ENCODE measurements at regions not wholly inside any gene's neighbourhood (a gene's known extent, or its start where the extent isn't known, plus 50 kb on each side); places are given as distances from the start of the nearest gene placed in this dataset.

DNA sequence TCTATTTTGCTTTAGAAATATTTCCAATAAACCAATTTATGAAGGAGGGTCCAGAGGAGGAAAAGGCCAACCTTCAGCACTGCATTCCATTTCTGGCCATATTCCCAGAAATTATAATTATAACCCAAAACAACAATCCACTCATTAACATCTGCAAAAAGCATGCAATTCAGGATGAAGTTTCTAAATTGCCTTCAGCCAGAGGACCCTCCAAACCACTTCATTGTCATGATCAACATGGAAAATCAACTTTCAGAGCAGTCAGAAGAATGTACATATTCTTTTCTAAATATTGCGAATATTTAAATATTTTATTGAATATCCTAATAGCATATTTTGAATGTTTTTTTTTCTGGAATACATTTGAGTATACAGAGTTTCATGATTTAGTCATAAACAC, 332.6 kb upstream of the TMEM132C start:
- Histone ChIP-seq H3K4me3 (no peak overlapping the region), H3K4me1 (no peaks in the 10 kb centered on the region), H3K27me3 (no peaks in the 10 kb centered on the region), H3K27ac (no peak overlapping the region), H3K9me3 (no peaks in the 10 kb centered on the region), H3K36me3 (no peaks in the 10 kb centered on the region)
- WGBS, 2 donors, result 88% methylated on average over 1 of the region's 1 CpG
- no peak for TF ChIP-seq POLR2A (IDR thresholded peaks at IDR 0.05)
- TF ChIP-seq, protein P1, sequence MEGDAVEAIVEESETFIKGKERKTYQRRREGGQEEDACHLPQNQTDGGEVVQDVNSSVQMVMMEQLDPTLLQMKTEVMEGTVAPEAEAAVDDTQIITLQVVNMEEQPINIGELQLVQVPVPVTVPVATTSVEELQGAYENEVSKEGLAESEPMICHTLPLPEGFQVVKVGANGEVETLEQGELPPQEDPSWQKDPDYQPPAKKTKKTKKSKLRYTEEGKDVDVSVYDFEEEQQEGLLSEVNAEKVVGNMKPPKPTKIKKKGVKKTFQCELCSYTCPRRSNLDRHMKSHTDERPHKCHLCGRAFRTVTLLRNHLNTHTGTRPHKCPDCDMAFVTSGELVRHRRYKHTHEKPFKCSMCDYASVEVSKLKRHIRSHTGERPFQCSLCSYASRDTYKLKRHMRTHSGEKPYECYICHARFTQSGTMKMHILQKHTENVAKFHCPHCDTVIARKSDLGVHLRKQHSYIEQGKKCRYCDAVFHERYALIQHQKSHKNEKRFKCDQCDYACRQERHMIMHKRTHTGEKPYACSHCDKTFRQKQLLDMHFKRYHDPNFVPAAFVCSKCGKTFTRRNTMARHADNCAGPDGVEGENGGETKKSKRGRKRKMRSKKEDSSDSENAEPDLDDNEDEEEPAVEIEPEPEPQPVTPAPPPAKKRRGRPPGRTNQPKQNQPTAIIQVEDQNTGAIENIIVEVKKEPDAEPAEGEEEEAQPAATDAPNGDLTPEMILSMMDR (IDR thresholded peaks at IDR 0.05), result no peak
- intact Hi-C loops (cut with DNase I), result no loop called here
- no peak for DNase-seq

DNA sequence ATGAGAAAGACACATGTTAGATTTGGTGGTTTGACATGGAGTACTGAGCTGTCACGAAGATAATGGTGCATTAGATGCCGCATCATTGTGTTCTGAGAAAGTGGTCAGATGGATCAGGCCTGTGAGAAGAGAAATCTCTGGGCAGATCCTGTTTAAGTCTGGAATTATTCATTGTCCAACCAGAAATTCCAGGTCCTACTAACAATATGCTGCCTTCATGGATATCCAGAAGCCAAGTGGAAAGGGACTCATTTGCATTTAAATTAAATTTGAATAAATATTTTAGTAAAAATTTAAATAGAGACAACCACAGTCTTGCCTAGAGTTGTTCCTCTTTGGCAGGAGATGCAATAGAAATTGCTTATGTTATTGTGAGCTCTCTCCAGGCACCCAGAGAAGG, 330.5 kb upstream of the TMEM132C start:
- 60 to 68% methylated on average over 2 of the region's 2 CpGs for WGBS, 2 donors
- Histone ChIP-seq H3K4me1 (no peaks in the 10 kb centered on the region), H3K27ac (no peak overlapping the region), H3K4me3 (no peak overlapping the region), H3K9me3 (no peaks in the 10 kb centered on the region), H3K36me3 (no peaks in the 10 kb centered on the region), H3K27me3 (no peaks in the 10 kb centered on the region)
- no peak for DNase-seq
- intact Hi-C loops (cut with DNase I), result no loop called here
- TF ChIP-seq, protein P1 (IDR thresholded peaks at IDR 0.05), result no peak
- no peak for TF ChIP-seq POLR2A (IDR thresholded peaks at IDR 0.05)

DNA sequence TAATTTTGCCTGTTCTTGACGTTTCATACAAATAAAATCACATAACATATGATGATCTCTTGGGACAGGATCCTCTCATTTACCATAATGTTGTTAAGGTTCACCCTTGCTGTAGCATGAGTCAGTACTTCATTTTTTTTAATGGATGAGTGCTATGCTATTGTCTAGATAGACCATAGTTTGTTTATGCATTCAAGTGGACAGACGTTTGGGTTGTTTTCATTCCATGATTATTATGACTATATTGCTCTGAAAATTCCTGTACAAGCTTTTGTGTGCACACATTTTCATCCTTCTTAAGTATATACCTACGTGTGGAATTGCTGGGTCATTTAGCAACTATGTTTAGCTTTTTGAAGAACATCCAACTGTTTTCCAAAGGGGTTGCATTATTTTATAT, 325.6 kb upstream of the TMEM132C start:
- DNase-seq, result no peak
- no peaks in the 10 kb centered on the region for H3K4me1 ChIP-seq
- H3K4me3 ChIP-seq, result no peak overlapping the region
- no peaks in the 10 kb centered on the region for H3K27me3 ChIP-seq
- intact Hi-C loops (cut with DNase I), result no loop called here
- WGBS, 2 donors, result 37 to 45% methylated on average over 3 of the region's 3 CpGs
- TF ChIP-seq, protein P1 (IDR thresholded peaks at IDR 0.05), result no peak
- no peak for TF ChIP-seq POLR2A (IDR thresholded peaks at IDR 0.05)
- H3K27ac ChIP-seq, result no peak overlapping the region
- no peaks in the 10 kb centered on the region for H3K9me3 ChIP-seq
- H3K36me3 ChIP-seq, result no peaks in the 10 kb centered on the region

DNA sequence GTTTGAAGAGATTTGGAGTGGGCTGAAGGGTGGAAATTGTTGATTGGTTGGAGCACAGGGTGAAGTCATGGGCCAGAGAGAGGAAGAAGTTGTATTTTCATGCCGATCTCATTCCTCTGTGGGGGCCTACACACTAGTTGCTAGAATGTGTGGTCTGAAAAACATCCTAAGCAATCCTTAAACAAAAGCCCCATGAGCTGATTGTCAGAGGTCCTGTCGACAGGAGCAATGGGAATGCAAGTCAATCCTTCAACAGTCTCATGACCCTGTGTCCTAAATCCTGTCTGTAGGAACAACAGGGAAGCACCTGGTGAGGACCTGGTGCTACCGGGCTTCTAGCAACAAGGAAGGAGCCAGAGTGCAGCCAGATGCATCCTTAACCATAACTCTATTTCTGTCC, 324.0 kb upstream of the TMEM132C start:
- TF ChIP-seq, protein P1 (IDR thresholded peaks at IDR 0.05), result no peak
- no peak for TF ChIP-seq POLR2A (IDR thresholded peaks at IDR 0.05)
- no peaks in the 10 kb centered on the region for H3K4me1 ChIP-seq
- H3K27ac ChIP-seq, result no peak overlapping the region
- peaks cover 0 to 3% (median 0%) of the 10 kb centered on the region in 3 donors for H3K9me3 ChIP-seq
- 42 to 46% methylated on average over 3 of the region's 3 CpGs for WGBS, 2 donors
- DNase-seq, result no peak
- intact Hi-C loops (cut with DNase I), result no loop called here
- no peaks in the 10 kb centered on the region for H3K27me3 ChIP-seq
- no peaks in the 10 kb centered on the region for H3K36me3 ChIP-seq
- no peak overlapping the region for H3K4me3 ChIP-seq

DNA sequence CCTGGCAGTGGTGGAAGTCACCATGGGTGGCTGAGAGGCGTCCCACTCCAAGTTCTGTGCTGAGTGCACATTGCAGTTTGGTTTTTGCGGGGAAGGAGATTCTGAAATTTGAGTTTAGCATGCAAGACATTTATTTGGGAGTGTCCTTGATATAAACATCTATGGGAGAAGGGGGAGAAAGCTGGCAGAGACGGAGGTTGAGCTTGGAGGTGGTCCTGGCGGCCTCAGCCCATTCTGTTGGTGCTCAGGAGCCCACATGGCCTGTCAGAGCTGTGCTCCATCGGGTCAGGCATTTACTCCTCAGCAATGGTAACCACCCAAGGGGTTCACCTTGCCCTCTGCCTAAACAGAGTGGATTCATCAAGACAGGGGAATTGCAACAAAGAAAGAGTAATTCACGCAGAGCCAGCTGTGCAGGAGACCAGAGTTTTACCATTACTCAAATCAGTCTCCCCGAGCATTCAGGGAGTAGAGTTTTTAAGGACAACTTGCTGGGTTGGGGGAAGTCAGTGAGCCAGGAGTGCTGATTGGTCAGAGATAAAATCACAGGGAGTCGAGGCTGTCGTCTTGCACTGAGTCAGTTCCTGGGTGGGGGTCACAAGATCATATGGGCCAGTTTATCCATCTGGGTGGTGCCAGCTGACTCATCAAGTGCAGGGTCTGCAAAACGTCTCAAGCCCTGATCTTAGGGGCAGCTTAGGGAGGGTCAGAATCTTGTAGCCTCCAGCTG, 323.3 kb upstream of the TMEM132C start:
- Histone ChIP-seq H3K27ac (no peak overlapping the region), H3K36me3 (no peaks in the 10 kb centered on the region), H3K27me3 (no peaks in the 10 kb centered on the region), H3K9me3 (peaks cover 0 to 3% (median 0%) of the 10 kb centered on the region in 3 donors), H3K4me3 (no peak overlapping the region), H3K4me1 (no peaks in the 10 kb centered on the region)
- TF ChIP-seq POLR2A (IDR thresholded peaks at IDR 0.05), result no peak
- 46 to 64% methylated on average over 8 to 10 of the region's 10 CpGs for WGBS, 2 donors
- no peak for DNase-seq
- intact Hi-C loops (cut with DNase I), result no loop called here
